ENCODE measurements at regions not wholly inside any gene's neighbourhood (a gene's known extent, or its start where the extent isn't known, plus 50 kb on each side); places are given as distances from the start of the nearest gene placed in this dataset.

DNA sequence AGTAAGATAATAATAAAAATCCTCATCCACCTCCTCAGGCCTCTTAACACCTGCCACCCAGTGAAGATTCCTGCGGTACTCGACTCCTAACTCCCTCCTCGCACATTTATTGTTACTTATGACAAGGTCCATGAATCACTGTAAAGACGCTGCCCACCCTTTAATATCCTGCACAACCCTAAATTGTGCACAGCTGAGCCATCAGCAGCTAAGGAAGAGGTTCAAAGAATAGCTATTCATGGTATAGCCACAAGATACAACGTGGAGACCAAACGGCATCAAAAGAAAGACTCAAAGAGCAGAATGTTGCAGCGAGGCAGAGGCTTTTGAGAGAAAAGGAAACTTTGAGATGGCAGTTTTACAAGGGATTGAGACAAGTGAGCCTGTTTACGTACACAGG, 266.3 kb downstream of the SATB2 start:
- TF ChIP-seq POLR2A (IDR thresholded peaks at IDR 0.05) = no peak
- TF ChIP-seq, protein P1, sequence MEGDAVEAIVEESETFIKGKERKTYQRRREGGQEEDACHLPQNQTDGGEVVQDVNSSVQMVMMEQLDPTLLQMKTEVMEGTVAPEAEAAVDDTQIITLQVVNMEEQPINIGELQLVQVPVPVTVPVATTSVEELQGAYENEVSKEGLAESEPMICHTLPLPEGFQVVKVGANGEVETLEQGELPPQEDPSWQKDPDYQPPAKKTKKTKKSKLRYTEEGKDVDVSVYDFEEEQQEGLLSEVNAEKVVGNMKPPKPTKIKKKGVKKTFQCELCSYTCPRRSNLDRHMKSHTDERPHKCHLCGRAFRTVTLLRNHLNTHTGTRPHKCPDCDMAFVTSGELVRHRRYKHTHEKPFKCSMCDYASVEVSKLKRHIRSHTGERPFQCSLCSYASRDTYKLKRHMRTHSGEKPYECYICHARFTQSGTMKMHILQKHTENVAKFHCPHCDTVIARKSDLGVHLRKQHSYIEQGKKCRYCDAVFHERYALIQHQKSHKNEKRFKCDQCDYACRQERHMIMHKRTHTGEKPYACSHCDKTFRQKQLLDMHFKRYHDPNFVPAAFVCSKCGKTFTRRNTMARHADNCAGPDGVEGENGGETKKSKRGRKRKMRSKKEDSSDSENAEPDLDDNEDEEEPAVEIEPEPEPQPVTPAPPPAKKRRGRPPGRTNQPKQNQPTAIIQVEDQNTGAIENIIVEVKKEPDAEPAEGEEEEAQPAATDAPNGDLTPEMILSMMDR (IDR thresholded peaks at IDR 0.05) = no peak
